ENCODE measurements at regions not wholly inside any gene's neighbourhood (a gene's known extent, or its start where the extent isn't known, plus 50 kb on each side); places are given as distances from the start of the nearest gene placed in this dataset.

GRCh38 chr5:173479711-173480110, 136.7 kb downstream of the BOD1 start:
- no peak for TF ChIP-seq CTCF (IDR thresholded peaks at IDR 0.05)
- Histone ChIP-seq H3K9me3 (ENCODE audit: control insufficient read depth, low read length) (no peaks in the 10 kb centered on the region), H3K79me2 (no peaks in the 10 kb centered on the region), H2AFZ (no peak overlapping the region), H3K27me3 (ENCODE audit: control insufficient read depth, insufficient read depth, low read length) (no peaks in the 10 kb centered on the region), H3K9ac (no peak overlapping the region), H3K27ac (no peak overlapping the region), H3K4me1 (no peaks in the 10 kb centered on the region), H3K36me3 (ENCODE audit: control insufficient read depth, insufficient read depth, low read length) (no peaks in the 10 kb centered on the region), H3K4me2 (ENCODE audit: low read length) (no peak overlapping the region), H3K4me3 (ENCODE audit: low read depth, low read length) (no peak overlapping the region)

GRCh38 chr5:173477345-173478040, 139.0 kb downstream of the BOD1 start:
- no peaks in the 10 kb centered on the region for H3K27me3 ChIP-seq (ENCODE audit: control insufficient read depth, insufficient read depth, low read length)
- H3K4me2 ChIP-seq (ENCODE audit: low read length): no peak overlapping the region
- no peak for TF ChIP-seq CTCF (IDR thresholded peaks at IDR 0.05)
- no peak overlapping the region for H2AFZ ChIP-seq
- H3K27ac ChIP-seq: no peak overlapping the region
- H3K36me3 ChIP-seq (ENCODE audit: control insufficient read depth, insufficient read depth, low read length): no peaks in the 10 kb centered on the region
- no peak overlapping the region for H3K9ac ChIP-seq
- no peaks in the 10 kb centered on the region for H3K9me3 ChIP-seq (ENCODE audit: control insufficient read depth, low read length)
- peaks cover 6% of the 10 kb centered on the region for H3K4me1 ChIP-seq
- no peak overlapping the region for H3K4me3 ChIP-seq (ENCODE audit: low read depth, low read length)
- no peaks in the 10 kb centered on the region for H3K79me2 ChIP-seq

DNA sequence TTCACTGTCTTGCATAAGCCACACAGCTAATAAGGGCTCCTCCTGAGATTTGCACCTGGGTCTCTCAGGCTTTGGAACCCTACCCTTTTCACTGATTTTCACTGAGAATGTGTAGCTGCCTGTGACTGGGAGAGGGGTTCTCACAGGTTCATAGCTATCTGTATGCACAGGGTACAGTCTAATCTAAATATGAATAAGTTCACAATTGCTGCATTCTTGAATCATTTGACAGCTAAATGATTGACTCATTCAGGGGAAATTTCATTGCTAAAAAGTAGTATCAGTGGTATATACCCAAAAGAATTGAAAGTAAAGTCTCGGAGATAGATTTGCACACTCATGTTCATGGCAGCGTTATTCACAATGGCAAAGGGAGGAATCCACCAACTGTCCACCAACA, 140.7 kb downstream of the BOD1 start:
- no peak overlapping the region for H2AFZ ChIP-seq
- no peaks in the 10 kb centered on the region for H3K9me3 ChIP-seq (ENCODE audit: control insufficient read depth, low read length)
- H3K27ac ChIP-seq: no peak overlapping the region
- no peak overlapping the region for H3K4me2 ChIP-seq (ENCODE audit: low read length)
- no peaks in the 10 kb centered on the region for H3K27me3 ChIP-seq (ENCODE audit: control insufficient read depth, insufficient read depth, low read length)
- peaks cover 13% of the 10 kb centered on the region for H3K4me1 ChIP-seq
- no peak for TF ChIP-seq CTCF (IDR thresholded peaks at IDR 0.05)
- no peak overlapping the region for H3K4me3 ChIP-seq (ENCODE audit: low read depth, low read length)
- H3K9ac ChIP-seq: no peak overlapping the region
- no peaks in the 10 kb centered on the region for H3K36me3 ChIP-seq (ENCODE audit: control insufficient read depth, insufficient read depth, low read length)
- H3K79me2 ChIP-seq: no peaks in the 10 kb centered on the region

DNA sequence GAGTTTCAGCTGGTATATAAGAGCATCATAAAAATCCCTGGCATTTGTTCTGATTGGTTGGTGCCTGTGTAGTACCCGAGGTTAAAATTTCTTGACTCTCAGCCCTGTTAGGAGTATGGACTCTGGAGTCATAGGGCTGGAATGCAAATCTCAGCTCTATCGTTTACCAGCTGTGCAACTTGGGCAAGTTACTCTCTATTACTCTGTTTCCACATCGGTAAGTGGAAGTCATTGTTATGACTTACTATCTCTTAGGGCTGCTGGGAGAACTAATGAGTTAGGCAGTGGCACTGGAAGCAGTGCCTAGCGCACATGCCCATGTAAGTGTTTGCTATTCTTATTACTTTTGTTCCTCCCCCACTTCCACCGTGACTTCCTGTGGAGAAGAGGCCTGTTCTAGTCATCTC, 141.6 kb downstream of the BOD1 start:
- Histone ChIP-seq H3K4me1 (peaks cover 13% of the 10 kb centered on the region), H3K27ac (no peak overlapping the region), H3K36me3 (ENCODE audit: control insufficient read depth, insufficient read depth, low read length) (no peaks in the 10 kb centered on the region), H3K27me3 (ENCODE audit: control insufficient read depth, insufficient read depth, low read length) (no peaks in the 10 kb centered on the region), H3K79me2 (no peaks in the 10 kb centered on the region), H2AFZ (no peak overlapping the region), H3K9ac (no peak overlapping the region), H3K4me2 (ENCODE audit: low read length) (no peak overlapping the region), H3K9me3 (ENCODE audit: control insufficient read depth, low read length) (no peaks in the 10 kb centered on the region), H3K4me3 (ENCODE audit: low read depth, low read length) (no peak overlapping the region)
- TF ChIP-seq CTCF (IDR thresholded peaks at IDR 0.05): no peak

- TF ChIP-seq CTCF (IDR thresholded peaks at IDR 0.05): no peak
- Histone ChIP-seq H3K36me3 (ENCODE audit: control insufficient read depth, insufficient read depth, low read length) (no peaks in the 10 kb centered on the region), H2AFZ (peak overlapping the region; percentile 45), H3K27me3 (ENCODE audit: control insufficient read depth, insufficient read depth, low read length) (no peaks in the 10 kb centered on the region), H3K79me2 (no peaks in the 10 kb centered on the region), H3K4me3 (ENCODE audit: low read depth, low read length) (no peak overlapping the region), H3K9ac (no peak overlapping the region), H3K4me2 (ENCODE audit: low read length) (no peak overlapping the region), H3K4me1 (peaks cover 13% of the 10 kb centered on the region), H3K9me3 (ENCODE audit: control insufficient read depth, low read length) (no peaks in the 10 kb centered on the region), H3K27ac (peak overlapping the region; percentile 40)
These were observed 143.2 kb downstream of the BOD1 start for GRCh38 chr5:173473288-173473687.
